ENCODE measurements at regions not wholly inside any gene's neighbourhood (a gene's known extent, or its start where the extent isn't known, plus 50 kb on each side); places are given as distances from the start of the nearest gene placed in this dataset.

DNA sequence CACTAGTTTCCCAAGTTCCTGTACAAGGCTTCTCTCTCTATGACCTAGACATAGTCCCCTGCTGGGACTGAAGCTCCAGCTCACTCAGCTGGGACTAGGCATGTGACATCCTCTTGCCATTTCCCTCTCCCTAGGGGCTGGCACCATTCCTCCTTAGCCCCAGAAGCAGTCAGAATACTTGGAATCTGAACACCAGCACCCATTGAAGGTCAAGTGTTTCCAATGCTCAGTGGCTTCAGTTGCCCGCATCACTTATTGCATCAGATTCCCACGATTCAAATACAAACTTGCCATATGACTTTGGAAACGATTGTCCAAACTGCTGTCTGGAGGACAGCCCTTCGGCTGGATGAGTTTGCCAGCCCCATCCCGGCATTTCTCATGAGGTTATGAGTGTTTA is 65.5 kb upstream of the HOPX start:
- TF ChIP-seq, protein P1, sequence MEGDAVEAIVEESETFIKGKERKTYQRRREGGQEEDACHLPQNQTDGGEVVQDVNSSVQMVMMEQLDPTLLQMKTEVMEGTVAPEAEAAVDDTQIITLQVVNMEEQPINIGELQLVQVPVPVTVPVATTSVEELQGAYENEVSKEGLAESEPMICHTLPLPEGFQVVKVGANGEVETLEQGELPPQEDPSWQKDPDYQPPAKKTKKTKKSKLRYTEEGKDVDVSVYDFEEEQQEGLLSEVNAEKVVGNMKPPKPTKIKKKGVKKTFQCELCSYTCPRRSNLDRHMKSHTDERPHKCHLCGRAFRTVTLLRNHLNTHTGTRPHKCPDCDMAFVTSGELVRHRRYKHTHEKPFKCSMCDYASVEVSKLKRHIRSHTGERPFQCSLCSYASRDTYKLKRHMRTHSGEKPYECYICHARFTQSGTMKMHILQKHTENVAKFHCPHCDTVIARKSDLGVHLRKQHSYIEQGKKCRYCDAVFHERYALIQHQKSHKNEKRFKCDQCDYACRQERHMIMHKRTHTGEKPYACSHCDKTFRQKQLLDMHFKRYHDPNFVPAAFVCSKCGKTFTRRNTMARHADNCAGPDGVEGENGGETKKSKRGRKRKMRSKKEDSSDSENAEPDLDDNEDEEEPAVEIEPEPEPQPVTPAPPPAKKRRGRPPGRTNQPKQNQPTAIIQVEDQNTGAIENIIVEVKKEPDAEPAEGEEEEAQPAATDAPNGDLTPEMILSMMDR (IDR thresholded peaks at IDR 0.05), result no peak
- no peak for TF ChIP-seq POLR2A (IDR thresholded peaks at IDR 0.05)
- DNase-seq (ENCODE audit: low spot score in 2 of 2), result no peak
- intact Hi-C loops (cut with DNase I; ENCODE audit: low total_unique reads), result no loop called here
- WGBS, 2 donors, result 72 to 74% methylated on average over 5 of the region's 5 CpGs
- H3K4me3 ChIP-seq (ENCODE audit: low read depth, poor library complexity, severe bottlenecking), result no peak overlapping the region

DNA sequence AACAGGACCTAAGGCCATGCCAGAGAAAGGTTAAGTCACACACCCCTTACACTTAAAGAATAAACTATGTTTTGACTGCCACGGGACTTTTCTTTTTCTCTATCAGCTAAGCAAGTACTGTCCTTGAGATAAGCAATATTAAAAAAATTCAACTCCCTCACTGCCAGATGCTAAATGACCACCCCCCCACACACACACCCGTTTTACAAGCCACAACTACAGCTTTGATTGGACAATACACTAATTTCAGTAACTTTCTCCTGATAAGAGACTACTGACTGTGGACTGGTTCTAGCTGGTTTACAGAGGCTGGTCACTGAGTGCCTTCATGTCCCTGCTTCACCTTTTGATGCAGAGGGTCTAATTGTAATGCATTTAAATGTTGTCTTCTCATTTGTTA is 63.9 kb upstream of the HOPX start:
- 74 to 82% methylated on average over 2 of the region's 2 CpGs for WGBS, 2 donors
- intact Hi-C loops (cut with DNase I; ENCODE audit: low total_unique reads), result no loop called here
- TF ChIP-seq POLR2A (IDR thresholded peaks at IDR 0.05), result no peak
- TF ChIP-seq, protein P1 (IDR thresholded peaks at IDR 0.05), result no peak

DNA sequence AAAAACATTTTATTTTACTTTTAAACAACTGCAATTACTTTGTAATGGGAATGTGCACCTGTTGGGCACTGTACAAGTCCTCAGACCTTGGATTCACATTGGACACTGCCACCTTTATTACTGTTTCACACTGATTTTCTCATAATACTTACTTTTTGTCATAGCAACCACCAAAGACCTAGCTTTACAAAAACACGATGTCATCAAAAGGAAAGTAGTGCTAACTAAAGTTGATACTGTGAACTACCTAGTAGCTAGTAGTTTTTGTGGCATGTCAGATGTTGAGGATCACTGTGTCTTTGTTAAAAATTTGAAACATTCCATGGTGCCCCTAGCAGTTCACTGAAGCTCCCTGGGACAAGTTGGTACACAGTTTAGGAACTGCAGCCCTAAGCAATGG is 62.9 kb upstream of the HOPX start:
- no peak for DNase-seq (ENCODE audit: low spot score in 2 of 2)
- no peak overlapping the region for H3K4me3 ChIP-seq (ENCODE audit: low read depth, poor library complexity, severe bottlenecking)
- WGBS, 2 donors, result 85 to 91% methylated on average over 1 of the region's 1 CpG
- intact Hi-C loops (cut with DNase I; ENCODE audit: low total_unique reads), result no loop called here
- no peak for TF ChIP-seq POLR2A (IDR thresholded peaks at IDR 0.05)
- TF ChIP-seq, protein P1 (IDR thresholded peaks at IDR 0.05), result no peak

More for the DNA sequence above, 63.9 kb upstream of the HOPX start:
- no peak for DNase-seq (ENCODE audit: low spot score in 2 of 2)
- no peak overlapping the region for H3K4me3 ChIP-seq (ENCODE audit: low read depth, poor library complexity, severe bottlenecking)

GRCh38 chr4:56743550-56743949 is 62.5 kb upstream of the HOPX start:
- H3K4me3 ChIP-seq (ENCODE audit: low read depth, poor library complexity, severe bottlenecking), result no peak overlapping the region
- no peak for DNase-seq (ENCODE audit: low spot score in 2 of 2)
- intact Hi-C loops (cut with DNase I; ENCODE audit: low total_unique reads), result no loop called here
- WGBS, 2 donors, result 14 to 29% methylated on average over 1 of the region's 1 CpG
- TF ChIP-seq, protein P1 (IDR thresholded peaks at IDR 0.05), result no peak
- TF ChIP-seq POLR2A (IDR thresholded peaks at IDR 0.05), result no peak

DNA sequence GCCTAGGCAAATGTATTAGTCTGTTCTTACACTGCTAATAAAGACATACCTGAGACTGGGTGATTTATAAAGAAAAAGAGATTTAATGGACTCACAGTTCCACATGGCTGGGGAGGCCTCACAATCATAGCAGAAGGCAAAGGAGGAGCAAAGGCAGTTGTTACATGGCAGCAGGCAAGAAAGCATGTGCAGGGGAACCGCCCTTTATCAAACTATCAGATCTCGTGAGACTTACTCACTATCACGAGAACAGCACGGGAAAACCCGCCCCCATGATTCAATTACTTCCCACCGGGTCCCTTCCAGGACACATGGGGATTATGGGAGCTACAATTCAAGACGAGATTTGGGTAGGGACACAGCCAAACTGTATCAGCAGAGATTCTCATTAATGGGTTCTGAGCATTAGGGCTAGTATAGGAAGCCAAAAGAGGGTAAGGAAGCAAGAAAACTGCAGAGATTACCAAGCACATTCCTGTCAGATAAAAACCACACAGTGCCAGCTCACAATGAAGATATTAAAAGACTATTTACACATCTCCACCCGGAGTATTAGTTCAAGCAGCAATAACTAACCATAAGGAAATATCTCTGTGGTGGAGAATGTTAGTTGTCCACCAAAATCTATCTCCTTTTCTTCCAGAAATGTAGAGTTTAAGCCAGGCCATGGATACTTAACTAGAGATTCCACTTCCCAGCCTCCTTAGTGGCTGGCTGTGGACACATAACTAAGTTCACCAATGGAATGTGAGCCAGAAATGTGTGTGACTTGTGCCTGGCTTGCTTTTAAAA is 61.2 kb upstream of the HOPX start:
- intact Hi-C loops (cut with DNase I; ENCODE audit: low total_unique reads), result no loop called here
- no peak for DNase-seq (ENCODE audit: low spot score in 2 of 2)
- H3K4me3 ChIP-seq (ENCODE audit: low read depth, poor library complexity, severe bottlenecking), result no peak overlapping the region
- TF ChIP-seq POLR2A (IDR thresholded peaks at IDR 0.05), result no peak
- TF ChIP-seq, protein P1 (IDR thresholded peaks at IDR 0.05), result no peak
- WGBS, 2 donors, result 77 to 85% methylated on average over 8 of the region's 8 CpGs

DNA sequence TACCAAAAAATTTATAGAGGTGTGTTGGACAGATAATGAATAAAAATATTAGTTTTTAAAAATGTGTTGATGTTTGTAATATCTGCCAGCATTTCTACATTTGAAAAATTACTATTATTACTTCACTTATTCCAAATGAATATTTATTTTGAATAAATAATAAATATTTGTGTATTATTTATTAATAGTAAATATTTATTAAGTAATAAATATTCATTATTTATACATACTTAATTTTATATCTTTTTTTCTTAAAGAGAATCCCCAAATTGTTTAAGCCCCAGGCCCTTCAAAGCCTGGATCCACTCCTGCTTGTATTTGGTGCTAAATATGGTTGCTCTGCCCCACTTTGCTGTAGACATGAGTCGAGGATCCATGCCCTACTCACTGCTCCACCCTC is 60.5 kb upstream of the HOPX start:
- intact Hi-C loops (cut with DNase I; ENCODE audit: low total_unique reads), result no loop called here
- TF ChIP-seq POLR2A (IDR thresholded peaks at IDR 0.05), result no peak
- TF ChIP-seq, protein P1 (IDR thresholded peaks at IDR 0.05), result no peak
- no peak overlapping the region for H3K4me3 ChIP-seq (ENCODE audit: low read depth, poor library complexity, severe bottlenecking)
- DNase-seq (ENCODE audit: low spot score in 2 of 2), result no peak
- WGBS, 2 donors, result 88% methylated on average over 1 of the region's 1 CpG

Measured in lower leg skin (tissue), 4 donors.